ENCODE measurements at regions not wholly inside any gene's neighbourhood (a gene's known extent, or its start where the extent isn't known, plus 50 kb on each side); places are given as distances from the start of the nearest gene placed in this dataset.
"Not testable (repeated sequence)": the region's sequence is repeated elsewhere in the genome, so short reads cannot be mapped to it uniquely, and the experiment has no call there.

GRCh38 chr15:62653122-62653521 is 389.4 kb upstream of the TPM1 start:
- no peak for DNase-seq

GRCh38 chr15:62656071-62656470 is 386.5 kb upstream of the TPM1 start:
- no peak for DNase-seq

- not testable (repeated sequence) for DNase-seq
Observed at GRCh38 chr15:62657501-62657900, 385.0 kb upstream of the TPM1 start.

- DNase-seq: no peak
Observed at GRCh38 chr15:62658498-62658897, 384.0 kb upstream of the TPM1 start.

- no peak for DNase-seq
Observed at GRCh38 chr15:62663547-62663946, 379.0 kb upstream of the TPM1 start.

- DNase-seq: no peak
Observed at GRCh38 chr15:62665449-62665848, 377.1 kb upstream of the TPM1 start.

- DNase-seq: no peak
Observed at GRCh38 chr15:62666046-62666445, 376.5 kb upstream of the TPM1 start.

GRCh38 chr15:62672268-62672667 is 370.3 kb upstream of the TPM1 start:
- no peak for DNase-seq

GRCh38 chr15:62676891-62677290 is 365.7 kb upstream of the TPM1 start:
- no peak for DNase-seq

- no peak for DNase-seq
Observed at GRCh38 chr15:62681939-62682896, 360.3 kb upstream of the TPM1 start.

- DNase-seq: not testable (repeated sequence)
Observed at GRCh38 chr15:62683192-62683591, 359.4 kb upstream of the TPM1 start.

- DNase-seq: no peak
Observed at GRCh38 chr15:62684123-62684808, 358.3 kb upstream of the TPM1 start.

GRCh38 chr15:62691008-62691407 is 351.5 kb upstream of the TPM1 start:
- DNase-seq: no peak

- no peak for DNase-seq
Observed at GRCh38 chr15:62697636-62698035, 344.9 kb upstream of the TPM1 start.

GRCh38 chr15:62698646-62699045 is 343.9 kb upstream of the TPM1 start:
- DNase-seq: no peak

- no peak for DNase-seq
Observed at GRCh38 chr15:62706317-62706716, 336.2 kb upstream of the TPM1 start.

GRCh38 chr15:62708470-62708869 is 334.1 kb upstream of the TPM1 start:
- no peak for DNase-seq

- DNase-seq: no peak
Observed at GRCh38 chr15:62709261-62709660, 333.3 kb upstream of the TPM1 start.

GRCh38 chr15:62711691-62712454 is 330.7 kb upstream of the TPM1 start:
- no peak for DNase-seq

GRCh38 chr15:62712455-62712839 is 330.1 kb upstream of the TPM1 start:
- DNase-seq: no peak

- DNase-seq: no peak
Observed at GRCh38 chr15:62715946-62716345, 326.6 kb upstream of the TPM1 start.

GRCh38 chr15:62717496-62717895 is 325.1 kb upstream of the TPM1 start:
- no peak for DNase-seq

- DNase-seq: no peak
Observed at GRCh38 chr15:62719316-62719715, 323.2 kb upstream of the TPM1 start.
